ENCODE measurements at regions not wholly inside any gene's neighbourhood (a gene's known extent, or its start where the extent isn't known, plus 50 kb on each side); places are given as distances from the start of the nearest gene placed in this dataset.

- 52% methylated on average over 8 of the region's 9 CpGs for WGBS (ENCODE audit: insufficient coverage)
- DNase-seq, result no peak
- H3K4me3 ChIP-seq (ENCODE audit: control insufficient read depth in 1 of 7, extremely low read depth in 1 of 7, insufficient read depth in 4 of 7, low read depth in 2 of 7, low read length in 6 of 7), result no peak overlapping the region
Measured at GRCh38 chr5:3105581-3105980, 354.1 kb upstream of the IRX2 start.

GRCh38 chr5:3105172-3105571 lies 353.7 kb upstream of the IRX2 start:
- CTCF ChIA-PET, result no interaction called here
- POLR2A ChIA-PET, result no interaction called here
- 100% methylated on average over 2 of the region's 3 CpGs for WGBS (ENCODE audit: insufficient coverage)
- no peak overlapping the region for H3K27ac ChIP-seq (ENCODE audit: insufficient read depth in 1 of 2, low read depth in 1 of 2, low read length in 2 of 2, poor library complexity in 1 of 2, severe bottlenecking in 2 of 2)
- H3K4me3 ChIP-seq (ENCODE audit: control insufficient read depth in 1 of 7, extremely low read depth in 1 of 7, insufficient read depth in 4 of 7, low read depth in 2 of 7, low read length in 6 of 7), result no peak overlapping the region
- no peaks in the 10 kb centered on the region for H3K9me3 ChIP-seq (ENCODE audit: control extremely low read depth in 1 of 5, control insufficient read depth in 4 of 5, insufficient read depth in 2 of 5, low read depth in 1 of 5, low read length in 4 of 5)
- no peak for DNase-seq
- H3K27me3 ChIP-seq (replicated peaks in 2 of 5; ENCODE audit: control insufficient read depth in 4 of 5, insufficient read depth in 5 of 5, low read length in 4 of 5), result peaks cover 6 to 62% (median 11%) of the 10 kb centered on the region in 5 experiments
- H3K36me3 ChIP-seq (ENCODE audit: control insufficient read depth in 4 of 4, insufficient read depth in 4 of 4, low read length in 3 of 4), result no peaks in the 10 kb centered on the region
- H3K4me1 ChIP-seq (ENCODE audit: control extremely low read depth in 1 of 4, control insufficient read depth in 4 of 4, insufficient read depth in 4 of 4, low read length in 3 of 4), result no peaks in the 10 kb centered on the region

More at GRCh38 chr5:3105581-3105980, 354.1 kb upstream of the IRX2 start:
- Histone ChIP-seq H3K27ac (ENCODE audit: insufficient read depth in 1 of 2, low read depth in 1 of 2, low read length in 2 of 2, poor library complexity in 1 of 2, severe bottlenecking in 2 of 2) (no peak overlapping the region), H3K4me1 (ENCODE audit: control extremely low read depth in 1 of 4, control insufficient read depth in 4 of 4, insufficient read depth in 4 of 4, low read length in 3 of 4) (no peaks in the 10 kb centered on the region), H3K36me3 (ENCODE audit: control insufficient read depth in 4 of 4, insufficient read depth in 4 of 4, low read length in 3 of 4) (no peaks in the 10 kb centered on the region), H3K9me3 (ENCODE audit: control extremely low read depth in 1 of 5, control insufficient read depth in 4 of 5, insufficient read depth in 2 of 5, low read depth in 1 of 5, low read length in 4 of 5) (no peaks in the 10 kb centered on the region), H3K27me3 (replicated peaks in 2 of 5; ENCODE audit: control insufficient read depth in 4 of 5, insufficient read depth in 5 of 5, low read length in 4 of 5) (peaks cover 6 to 61% (median 11%) of the 10 kb centered on the region in 5 experiments)
- POLR2A ChIA-PET, result no interaction called here
- CTCF ChIA-PET, result no interaction called here

GRCh38 chr5:3104429-3105060 lies 353.1 kb upstream of the IRX2 start:
- H3K27me3 ChIP-seq (replicated peaks in 2 of 5; ENCODE audit: control insufficient read depth in 4 of 5, insufficient read depth in 5 of 5, low read length in 4 of 5), result peaks cover 6 to 62% (median 11%) of the 10 kb centered on the region in 5 experiments
- H3K27ac ChIP-seq (ENCODE audit: insufficient read depth in 1 of 2, low read depth in 1 of 2, low read length in 2 of 2, poor library complexity in 1 of 2, severe bottlenecking in 2 of 2), result no peak overlapping the region
- H3K36me3 ChIP-seq (ENCODE audit: control insufficient read depth in 4 of 4, insufficient read depth in 4 of 4, low read length in 3 of 4), result no peaks in the 10 kb centered on the region
- no peak for DNase-seq
- 5% methylated on average over 4 of the region's 21 CpGs for WGBS (ENCODE audit: insufficient coverage)
- CTCF ChIA-PET, result no interaction called here
- no peaks in the 10 kb centered on the region for H3K9me3 ChIP-seq (ENCODE audit: control extremely low read depth in 1 of 5, control insufficient read depth in 4 of 5, insufficient read depth in 2 of 5, low read depth in 1 of 5, low read length in 4 of 5)
- H3K4me3 ChIP-seq (ENCODE audit: control insufficient read depth in 1 of 7, extremely low read depth in 1 of 7, insufficient read depth in 4 of 7, low read depth in 2 of 7, low read length in 6 of 7), result no peak overlapping the region
- no peaks in the 10 kb centered on the region for H3K4me1 ChIP-seq (ENCODE audit: control extremely low read depth in 1 of 4, control insufficient read depth in 4 of 4, insufficient read depth in 4 of 4, low read length in 3 of 4)
- POLR2A ChIA-PET, result no interaction called here

GRCh38 chr5:3103262-3103811 lies 351.9 kb upstream of the IRX2 start:
- CTCF ChIA-PET, result no interaction called here
- no peaks in the 10 kb centered on the region for H3K9me3 ChIP-seq (ENCODE audit: control extremely low read depth in 1 of 5, control insufficient read depth in 4 of 5, insufficient read depth in 2 of 5, low read depth in 1 of 5, low read length in 4 of 5)
- DNase-seq, result no peak
- 23% methylated on average over 14 of the region's 21 CpGs for WGBS (ENCODE audit: insufficient coverage)
- POLR2A ChIA-PET, result no interaction called here
- no peak overlapping the region for H3K4me3 ChIP-seq (ENCODE audit: control insufficient read depth in 1 of 7, extremely low read depth in 1 of 7, insufficient read depth in 4 of 7, low read depth in 2 of 7, low read length in 6 of 7)
- H3K4me1 ChIP-seq (ENCODE audit: control extremely low read depth in 1 of 4, control insufficient read depth in 4 of 4, insufficient read depth in 4 of 4, low read length in 3 of 4), result no peaks in the 10 kb centered on the region
- no peak overlapping the region for H3K27ac ChIP-seq (ENCODE audit: insufficient read depth in 1 of 2, low read depth in 1 of 2, low read length in 2 of 2, poor library complexity in 1 of 2, severe bottlenecking in 2 of 2)
- H3K36me3 ChIP-seq (ENCODE audit: control insufficient read depth in 4 of 4, insufficient read depth in 4 of 4, low read length in 3 of 4), result no peaks in the 10 kb centered on the region
- H3K27me3 ChIP-seq (replicated peaks in 2 of 5; ENCODE audit: control insufficient read depth in 4 of 5, insufficient read depth in 5 of 5, low read length in 4 of 5), result peaks cover 6 to 62% (median 11%) of the 10 kb centered on the region in 5 experiments

GRCh38 chr5:3102531-3102930 lies 351.1 kb upstream of the IRX2 start:
- Histone ChIP-seq H3K27ac (ENCODE audit: insufficient read depth in 1 of 2, low read depth in 1 of 2, low read length in 2 of 2, poor library complexity in 1 of 2, severe bottlenecking in 2 of 2) (no peak overlapping the region), H3K27me3 (replicated peaks in 2 of 5; ENCODE audit: control insufficient read depth in 4 of 5, insufficient read depth in 5 of 5, low read length in 4 of 5) (peaks cover 6 to 62% (median 11%) of the 10 kb centered on the region in 5 experiments), H3K4me3 (ENCODE audit: control insufficient read depth in 1 of 7, extremely low read depth in 1 of 7, insufficient read depth in 4 of 7, low read depth in 2 of 7, low read length in 6 of 7) (no peak overlapping the region), H3K9me3 (ENCODE audit: control extremely low read depth in 1 of 5, control insufficient read depth in 4 of 5, insufficient read depth in 2 of 5, low read depth in 1 of 5, low read length in 4 of 5) (no peaks in the 10 kb centered on the region), H3K36me3 (ENCODE audit: control insufficient read depth in 4 of 4, insufficient read depth in 4 of 4, low read length in 3 of 4) (no peaks in the 10 kb centered on the region), H3K4me1 (ENCODE audit: control extremely low read depth in 1 of 4, control insufficient read depth in 4 of 4, insufficient read depth in 4 of 4, low read length in 3 of 4) (no peaks in the 10 kb centered on the region)
- CTCF ChIA-PET, result no interaction called here
- DNase-seq, result no peak
- 38% methylated on average over 3 of the region's 4 CpGs for WGBS (ENCODE audit: insufficient coverage)
- POLR2A ChIA-PET, result no interaction called here

- H3K27ac ChIP-seq (ENCODE audit: insufficient read depth in 1 of 2, low read depth in 1 of 2, low read length in 2 of 2, poor library complexity in 1 of 2, severe bottlenecking in 2 of 2), result no peak overlapping the region
- DNase-seq, result no peak
- H3K4me3 ChIP-seq (ENCODE audit: control insufficient read depth in 1 of 7, extremely low read depth in 1 of 7, insufficient read depth in 4 of 7, low read depth in 2 of 7, low read length in 6 of 7), result no peak overlapping the region
- ChIA-PET POLR2A (no interaction called here), CTCF (no interaction called here)
- no peaks in the 10 kb centered on the region for H3K9me3 ChIP-seq (ENCODE audit: control extremely low read depth in 1 of 5, control insufficient read depth in 4 of 5, insufficient read depth in 2 of 5, low read depth in 1 of 5, low read length in 4 of 5)
- H3K4me1 ChIP-seq (ENCODE audit: control extremely low read depth in 1 of 4, control insufficient read depth in 4 of 4, insufficient read depth in 4 of 4, low read length in 3 of 4), result no peaks in the 10 kb centered on the region
- H3K36me3 ChIP-seq (ENCODE audit: control insufficient read depth in 4 of 4, insufficient read depth in 4 of 4, low read length in 3 of 4), result no peaks in the 10 kb centered on the region
- WGBS (ENCODE audit: insufficient coverage), result 10% methylated on average over 2 of the region's 6 CpGs
- peaks cover 6 to 54% (median 11%) of the 10 kb centered on the region in 5 experiments for H3K27me3 ChIP-seq (replicated peaks in 2 of 5; ENCODE audit: control insufficient read depth in 4 of 5, insufficient read depth in 5 of 5, low read length in 4 of 5)
Measured at GRCh38 chr5:3101561-3101960, 350.1 kb upstream of the IRX2 start.

- no peak overlapping the region for H3K4me3 ChIP-seq (ENCODE audit: control insufficient read depth in 1 of 7, extremely low read depth in 1 of 7, insufficient read depth in 4 of 7, low read depth in 2 of 7, low read length in 6 of 7)
- DNase-seq, result no peak
- POLR2A ChIA-PET, result no interaction called here
- peaks cover 6 to 53% (median 11%) of the 10 kb centered on the region in 5 experiments for H3K27me3 ChIP-seq (replicated peaks in 2 of 5; ENCODE audit: control insufficient read depth in 4 of 5, insufficient read depth in 5 of 5, low read length in 4 of 5)
- 20% methylated on average over 8 of the region's 14 CpGs for WGBS (ENCODE audit: insufficient coverage)
- H3K27ac ChIP-seq (ENCODE audit: insufficient read depth in 1 of 2, low read depth in 1 of 2, low read length in 2 of 2, poor library complexity in 1 of 2, severe bottlenecking in 2 of 2), result no peak overlapping the region
- H3K4me1 ChIP-seq (ENCODE audit: control extremely low read depth in 1 of 4, control insufficient read depth in 4 of 4, insufficient read depth in 4 of 4, low read length in 3 of 4), result no peaks in the 10 kb centered on the region
- CTCF ChIA-PET, result no interaction called here
- no peaks in the 10 kb centered on the region for H3K36me3 ChIP-seq (ENCODE audit: control insufficient read depth in 4 of 4, insufficient read depth in 4 of 4, low read length in 3 of 4)
- no peaks in the 10 kb centered on the region for H3K9me3 ChIP-seq (ENCODE audit: control extremely low read depth in 1 of 5, control insufficient read depth in 4 of 5, insufficient read depth in 2 of 5, low read depth in 1 of 5, low read length in 4 of 5)
Measured at GRCh38 chr5:3100921-3101551, 349.6 kb upstream of the IRX2 start.
